ENCODE measurements at regions not wholly inside any gene's neighbourhood (a gene's known extent, or its start where the extent isn't known, plus 50 kb on each side); places are given as distances from the start of the nearest gene placed in this dataset.

GRCh38 chr22:26839216-26839615, 181.8 kb downstream of the MIAT start:
- no peak for TF ChIP-seq POLR2A (IDR thresholded peaks at IDR 0.05)
- TF ChIP-seq CTCF (IDR thresholded peaks at IDR 0.05): no peak

Measured in Peyer's patch (tissue), 4 donors.